ENCODE measurements at regions not wholly inside any gene's neighbourhood (a gene's known extent, or its start where the extent isn't known, plus 50 kb on each side); places are given as distances from the start of the nearest gene placed in this dataset.
A peak's percentile ranks its signal among the peaks of the same experiment; 100 is the strongest.

GRCh38 chr13:37303606-37304005, 198.1 kb upstream of the CSNK1A1L start:
- no peak for DNase-seq (ENCODE audit: low read depth)
- H3K4me3 ChIP-seq (ENCODE audit: low read depth, low read length), result no peak overlapping the region
- no peak for TF ChIP-seq CTCF (conservative IDR thresholded peaks at IDR 0.05; ENCODE audit: low read depth, low read length)

DNA sequence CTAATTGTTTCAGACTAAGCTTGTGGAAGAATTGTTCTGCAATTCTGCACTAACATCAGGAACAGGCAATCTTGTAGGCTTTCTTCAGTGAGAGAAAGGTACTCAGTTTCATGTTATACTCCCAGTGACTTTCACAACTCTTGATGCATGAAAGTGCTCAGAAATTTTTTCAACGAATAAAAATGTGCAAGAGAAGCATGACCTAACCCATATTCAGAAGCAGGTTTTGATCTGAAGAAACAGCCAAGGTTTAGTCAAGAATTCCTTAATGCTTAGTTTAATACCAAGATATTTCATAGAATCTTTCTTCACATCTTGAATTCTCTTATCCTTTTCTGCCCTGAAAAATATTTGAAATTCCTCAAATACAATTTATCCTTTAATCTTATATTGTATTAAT, 197.2 kb upstream of the CSNK1A1L start:
- TF ChIP-seq CTCF (conservative IDR thresholded peaks at IDR 0.05; ENCODE audit: low read depth, low read length), result no peak
- H3K4me3 ChIP-seq (ENCODE audit: low read depth, low read length), result no peak overlapping the region
- DNase-seq (ENCODE audit: low read depth), result peak; percentile 18

GRCh38 chr13:37295573-37295972, 190.1 kb upstream of the CSNK1A1L start:
- DNase-seq (ENCODE audit: low read depth), result no peak
- TF ChIP-seq CTCF (conservative IDR thresholded peaks at IDR 0.05; ENCODE audit: low read depth, low read length), result no peak
- H3K4me3 ChIP-seq (ENCODE audit: low read depth, low read length), result no peak overlapping the region

DNA sequence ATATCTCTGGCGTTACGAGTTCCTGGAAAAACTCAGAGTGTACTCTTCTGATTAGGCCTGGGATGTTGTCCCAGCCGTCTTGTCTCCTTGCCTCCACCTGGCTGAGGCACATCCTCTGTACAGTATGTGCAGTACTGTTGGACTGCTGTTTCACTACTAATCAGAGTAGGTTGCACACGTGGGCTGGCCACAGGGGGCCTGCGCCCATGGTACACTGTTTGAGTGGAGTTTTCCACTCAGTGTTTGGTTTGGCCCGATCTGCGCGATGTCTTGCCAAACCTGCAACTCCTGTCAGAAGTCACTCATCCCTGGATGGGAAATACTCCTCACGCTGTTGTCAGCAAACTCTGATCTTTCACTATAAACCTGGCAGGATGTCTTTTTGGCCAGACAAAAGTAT, 189.6 kb upstream of the CSNK1A1L start:
- TF ChIP-seq CTCF (conservative IDR thresholded peaks at IDR 0.05; ENCODE audit: low read depth, low read length), result peak; percentile 12
- DNase-seq (ENCODE audit: low read depth), result peak; percentile 86
- no peak overlapping the region for H3K4me3 ChIP-seq (ENCODE audit: low read depth, low read length)

- H3K4me3 ChIP-seq (ENCODE audit: low read depth, low read length), result no peak overlapping the region
- DNase-seq (ENCODE audit: low read depth), result no peak
- TF ChIP-seq CTCF (conservative IDR thresholded peaks at IDR 0.05; ENCODE audit: low read depth, low read length), result no peak
Measured at GRCh38 chr13:37294472-37294871, 189.0 kb upstream of the CSNK1A1L start.

DNA sequence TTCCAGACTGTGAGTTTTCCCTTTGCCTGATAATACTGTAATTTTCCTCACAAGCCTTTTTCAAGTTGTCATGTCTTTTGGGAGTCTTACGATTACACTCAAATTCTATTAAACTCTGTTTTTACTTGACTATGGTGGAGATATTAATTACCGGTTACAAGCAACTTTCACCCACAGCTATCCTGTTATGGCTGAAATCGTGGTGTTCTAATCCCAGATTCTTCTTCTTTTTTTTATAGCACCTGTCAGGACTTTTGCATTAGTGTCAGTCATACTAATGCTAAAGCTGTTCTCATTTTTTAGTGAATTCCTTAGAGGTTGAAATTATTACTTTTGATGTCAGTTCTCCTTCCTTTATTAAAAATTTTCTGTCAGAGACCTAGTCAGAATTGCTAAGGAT, 187.8 kb upstream of the CSNK1A1L start:
- DNase-seq (ENCODE audit: low read depth), result no peak
- H3K4me3 ChIP-seq (ENCODE audit: low read depth, low read length), result no peak overlapping the region
- TF ChIP-seq CTCF (conservative IDR thresholded peaks at IDR 0.05; ENCODE audit: low read depth, low read length), result no peak

DNA sequence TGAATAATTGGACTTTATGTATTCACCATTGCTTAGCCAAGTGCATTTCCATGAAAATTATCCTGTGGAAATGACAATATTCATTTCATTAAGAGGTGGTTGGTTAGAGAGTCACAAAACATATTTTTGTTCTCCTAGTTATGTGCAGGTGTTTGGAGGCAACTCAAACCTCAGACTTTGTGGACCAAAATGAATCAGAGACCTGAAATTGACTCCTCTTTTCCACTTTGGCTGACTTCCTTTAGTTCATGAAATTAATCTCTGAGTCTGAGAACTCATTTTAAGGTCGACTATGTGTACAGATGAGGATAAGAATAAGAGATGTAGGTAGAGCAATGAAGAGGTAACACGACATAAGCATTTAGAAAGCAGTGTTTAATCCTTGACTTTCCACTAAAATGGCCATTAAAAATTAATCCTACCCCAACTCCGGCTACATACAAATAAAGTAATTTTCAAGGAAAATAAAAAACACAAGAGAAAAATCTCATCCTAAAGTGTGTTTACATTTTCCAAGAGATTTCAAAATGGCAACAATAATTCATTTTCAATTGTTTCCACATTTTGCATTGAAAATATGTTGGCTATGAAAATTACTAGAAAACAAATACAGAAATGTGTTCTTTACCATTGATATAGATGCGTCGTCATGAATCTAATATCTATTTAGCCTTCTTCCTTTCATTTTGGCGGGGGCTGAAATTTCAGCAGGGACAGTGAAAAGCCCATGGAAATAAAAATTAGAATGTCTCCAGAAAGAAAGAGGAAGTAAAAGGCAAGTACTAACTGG, 185.4 kb upstream of the CSNK1A1L start:
- TF ChIP-seq CTCF (conservative IDR thresholded peaks at IDR 0.05; ENCODE audit: low read depth, low read length), result no peak
- DNase-seq (ENCODE audit: low read depth), result no peak
- no peak overlapping the region for H3K4me3 ChIP-seq (ENCODE audit: low read depth, low read length)

Measured in choroid plexus epithelial cell (primary cell).